Smooth muscle cell (in vitro differentiated cells): ENCODE measurements at regions not wholly inside any gene's neighbourhood (a gene's known extent, or its start where the extent isn't known, plus 50 kb on each side); places are given as distances from the start of the nearest gene placed in this dataset.

ENCODE experiments used
- DNase-seq: peaks from one replicate; lab custom pipeline; 2025; ENCODE audit not compliant: unreplicated experiment; lab: John Stamatoyannopoulos, UW
- H2AFZ ChIP-seq: fragments of 200-600 bp; sonication (generic); 2 replicates; pipeline ENCODE4 v1.6.0; 2016; ENCODE audit warnings: antibody characterized with exemption, low read depth, mild to moderate bottlenecking
- H3F3A ChIP-seq: fragments of 200-600 bp; sonication (generic); 2 replicates; pipeline ENCODE4 v1.6.0; 2017; ENCODE audit warnings: antibody characterized with exemption, low read depth
- H3K27ac ChIP-seq: fragments of 200-600 bp; sonication (generic); 2 replicates; pipeline ENCODE4 v1.5.1; 2016; ENCODE audit warnings: low read depth, mild to moderate bottlenecking
- H3K27me3 ChIP-seq: fragments of 200-600 bp; sonication (generic); 2 replicates; pipeline ENCODE4 v1.6.1; 2016; ENCODE audit warnings: low read depth, mild to moderate bottlenecking
- H3K36me3 ChIP-seq: fragments of 200-600 bp; sonication (generic); 2 replicates; pipeline ENCODE4 v1.5.1; 2016; ENCODE audit warnings: low read depth
- H3K4me1 ChIP-seq: fragments of 200-600 bp; sonication (generic); 2 replicates; pipeline ENCODE4 v1.5.1; 2016; ENCODE audit warnings: low read depth
- H3K4me2 ChIP-seq: fragments of 200-600 bp; sonication (generic); 2 replicates; pipeline ENCODE4 v1.6.0; 2016; ENCODE audit warnings: mild to moderate bottlenecking
- H3K4me3 ChIP-seq: fragments of 200-600 bp; sonication (generic); 2 replicates; pipeline ENCODE4 v1.5.1; 2016; ENCODE audit warnings: mild to moderate bottlenecking
- H3K79me2 ChIP-seq: fragments of 200-600 bp; sonication (generic); 2 replicates; pipeline ENCODE4 v1.6.0; 2016; ENCODE audit warnings: low read depth, mild to moderate bottlenecking
- H3K9ac ChIP-seq: fragments of 200-600 bp; sonication (generic); 2 replicates; pipeline ENCODE4 v1.6.0; 2016; ENCODE audit warnings: low read depth
- H3K9me3 ChIP-seq: fragments of 200-600 bp; sonication (generic); replicated peaks from 2 replicates; pipeline ENCODE4 v1.5.1; 2016; ENCODE audit warnings: low read depth
- H4K20me1 ChIP-seq: fragments of 200-600 bp; sonication (generic); 2 replicates; pipeline ENCODE4 v1.6.0; 2016; ENCODE audit warnings: low read depth
- WGBS: methylation state at CpG from one replicate; pipeline ENCODE4 v1.1.7; 2016; ENCODE audit warnings: low lambda C conversion rate; 5-methylcytosine and 5-hydroxymethylcytosine counted together
- TF ChIP-seq, protein P1 (sequence below): fragments of 200-600 bp; sonication (generic); IDR thresholded peaks from 2 replicates; pipeline ENCODE4 v1.5.1; 2017; ENCODE audit warnings: borderline replicate concordance, mild to moderate bottlenecking, antibody characterized with exemption; ENCODE audit not compliant: insufficient read depth, poor library complexity, severe bottlenecking

GRCh38 chr2:201969241-201969937 lies 64.3 kb upstream of the FZD7 start:
- no peaks in the 10 kb centered on the region for H3K9me3 ChIP-seq
- no peak overlapping the region for H2AFZ ChIP-seq
- H3K4me1 ChIP-seq: peaks cover 33% of the 10 kb centered on the region
- H4K20me1 ChIP-seq: no peaks in the 10 kb centered on the region
- H3K9ac ChIP-seq: no peak overlapping the region
- TF ChIP-seq, protein P1, sequence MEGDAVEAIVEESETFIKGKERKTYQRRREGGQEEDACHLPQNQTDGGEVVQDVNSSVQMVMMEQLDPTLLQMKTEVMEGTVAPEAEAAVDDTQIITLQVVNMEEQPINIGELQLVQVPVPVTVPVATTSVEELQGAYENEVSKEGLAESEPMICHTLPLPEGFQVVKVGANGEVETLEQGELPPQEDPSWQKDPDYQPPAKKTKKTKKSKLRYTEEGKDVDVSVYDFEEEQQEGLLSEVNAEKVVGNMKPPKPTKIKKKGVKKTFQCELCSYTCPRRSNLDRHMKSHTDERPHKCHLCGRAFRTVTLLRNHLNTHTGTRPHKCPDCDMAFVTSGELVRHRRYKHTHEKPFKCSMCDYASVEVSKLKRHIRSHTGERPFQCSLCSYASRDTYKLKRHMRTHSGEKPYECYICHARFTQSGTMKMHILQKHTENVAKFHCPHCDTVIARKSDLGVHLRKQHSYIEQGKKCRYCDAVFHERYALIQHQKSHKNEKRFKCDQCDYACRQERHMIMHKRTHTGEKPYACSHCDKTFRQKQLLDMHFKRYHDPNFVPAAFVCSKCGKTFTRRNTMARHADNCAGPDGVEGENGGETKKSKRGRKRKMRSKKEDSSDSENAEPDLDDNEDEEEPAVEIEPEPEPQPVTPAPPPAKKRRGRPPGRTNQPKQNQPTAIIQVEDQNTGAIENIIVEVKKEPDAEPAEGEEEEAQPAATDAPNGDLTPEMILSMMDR: no peak
- H3F3A ChIP-seq: no peaks in the 10 kb centered on the region
- H3K36me3 ChIP-seq: no peaks in the 10 kb centered on the region
- no peaks in the 10 kb centered on the region for H3K27me3 ChIP-seq
- DNase-seq: no peak
- H3K27ac ChIP-seq: no peak overlapping the region
- peak overlapping the region; percentile 2 for H3K4me2 ChIP-seq
- no peaks in the 10 kb centered on the region for H3K79me2 ChIP-seq
- 80% methylated on average over 14 of the region's 14 CpGs for WGBS
- H3K4me3 ChIP-seq: no peak overlapping the region

- H3K4me2 ChIP-seq: peak overlapping the region; percentile 2
- H3K9ac ChIP-seq: no peak overlapping the region
- H3K36me3 ChIP-seq: no peaks in the 10 kb centered on the region
- peak overlapping the region; percentile 42 for H3K27ac ChIP-seq
- H3K9me3 ChIP-seq: no peaks in the 10 kb centered on the region
- no peak for DNase-seq
- no peak overlapping the region for H2AFZ ChIP-seq
- H3F3A ChIP-seq: peaks cover 3% of the 10 kb centered on the region
- no peaks in the 10 kb centered on the region for H3K27me3 ChIP-seq
- TF ChIP-seq, protein P1: no peak
- no peaks in the 10 kb centered on the region for H3K79me2 ChIP-seq
- WGBS: 60% methylated on average over 12 of the region's 12 CpGs
- H3K4me1 ChIP-seq: peaks cover 37% of the 10 kb centered on the region
- H4K20me1 ChIP-seq: no peaks in the 10 kb centered on the region
- no peak overlapping the region for H3K4me3 ChIP-seq
Measured at GRCh38 chr2:201969938-201970785, 63.5 kb upstream of the FZD7 start.

- Histone ChIP-seq H3K36me3 (no peaks in the 10 kb centered on the region), H3K4me3 (no peak overlapping the region), H3K79me2 (no peaks in the 10 kb centered on the region), H3K9ac (no peak overlapping the region), H3K4me1 (peaks cover 38% of the 10 kb centered on the region), H3K27me3 (no peaks in the 10 kb centered on the region), H3K9me3 (no peaks in the 10 kb centered on the region), H4K20me1 (no peaks in the 10 kb centered on the region), H3F3A (peaks cover 3% of the 10 kb centered on the region), H2AFZ (no peak overlapping the region), H3K4me2 (no peak overlapping the region), H3K27ac (no peak overlapping the region)
- TF ChIP-seq, protein P1: no peak
- WGBS: 93% methylated on average over 4 of the region's 4 CpGs
- no peak for DNase-seq
Measured at GRCh38 chr2:201970786-201971108, 62.9 kb upstream of the FZD7 start.
